CD1c-positive myeloid dendritic cell (primary cell): ENCODE measurements at regions not wholly inside any gene's neighbourhood (a gene's known extent, or its start where the extent isn't known, plus 50 kb on each side); places are given as distances from the start of the nearest gene placed in this dataset.
"Not testable (repeated sequence)": the region's sequence is repeated elsewhere in the genome, so short reads cannot be mapped to it uniquely, and the experiment has no call there.

Experiments used
- DNase-seq: peaks from one replicate; pipeline ENCODE4 v3.0.0-alpha.2; 2016; ENCODE audit errors: extremely low spot score

DNA sequence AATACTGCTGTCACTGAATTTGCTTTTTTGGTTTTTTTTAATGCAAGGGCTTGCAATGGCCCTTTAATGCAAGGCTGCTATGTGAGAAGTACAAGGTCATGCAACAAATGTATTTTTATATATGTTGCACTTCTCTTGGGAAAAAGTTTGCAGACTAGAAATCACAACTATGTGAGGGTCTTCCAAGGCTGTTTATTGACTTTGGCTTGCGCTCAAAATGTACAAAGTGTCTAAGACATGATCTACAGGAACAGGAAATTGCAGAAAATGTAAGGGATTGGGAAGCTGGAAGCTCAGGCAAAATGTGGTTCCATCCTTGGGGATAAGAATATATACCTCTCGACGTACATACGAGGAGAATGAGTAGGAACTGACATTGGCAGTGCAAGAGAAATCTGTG is 92.2 kb upstream of the F13A1 start:
- no peak for DNase-seq

DNA sequence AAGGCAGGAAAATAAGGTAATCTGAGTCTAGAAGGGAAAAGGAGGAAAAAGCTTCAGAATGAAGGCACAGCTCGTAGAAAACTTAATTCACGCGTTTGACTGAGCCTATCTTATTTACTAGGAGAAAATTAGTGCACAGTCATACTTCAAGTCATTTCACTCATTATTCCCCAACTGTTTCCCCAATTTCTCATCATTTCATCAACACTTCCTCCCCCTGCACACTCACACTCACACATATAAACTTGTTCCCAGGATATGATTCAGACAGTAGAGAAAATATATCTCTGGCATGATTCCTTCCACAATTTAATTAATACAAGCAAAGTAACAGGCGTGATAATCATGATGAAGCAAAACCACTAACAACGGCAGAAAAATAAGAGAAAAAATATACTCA is 94.5 kb upstream of the F13A1 start:
- peak; percentile 45 for DNase-seq

DNA sequence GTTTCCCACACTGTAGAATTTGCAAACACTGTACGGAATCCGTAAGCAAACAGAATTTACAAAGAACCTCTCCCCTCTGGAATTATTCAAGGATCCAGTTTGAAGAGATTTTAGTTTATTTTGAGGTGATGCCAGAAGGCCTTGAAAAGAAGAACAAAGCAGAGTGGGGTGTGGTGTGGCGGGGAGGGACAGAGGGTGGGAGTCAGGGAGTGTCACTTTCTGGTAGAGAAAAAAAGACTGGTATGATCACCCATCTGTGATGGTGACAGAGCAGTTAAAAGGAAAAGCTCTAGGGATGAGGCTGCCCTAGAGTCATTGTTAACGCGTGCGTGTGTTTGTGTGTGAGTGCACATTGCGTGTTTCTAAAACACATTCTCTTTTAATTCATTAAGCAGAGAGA is 97.0 kb upstream of the F13A1 start:
- no peak for DNase-seq

DNA sequence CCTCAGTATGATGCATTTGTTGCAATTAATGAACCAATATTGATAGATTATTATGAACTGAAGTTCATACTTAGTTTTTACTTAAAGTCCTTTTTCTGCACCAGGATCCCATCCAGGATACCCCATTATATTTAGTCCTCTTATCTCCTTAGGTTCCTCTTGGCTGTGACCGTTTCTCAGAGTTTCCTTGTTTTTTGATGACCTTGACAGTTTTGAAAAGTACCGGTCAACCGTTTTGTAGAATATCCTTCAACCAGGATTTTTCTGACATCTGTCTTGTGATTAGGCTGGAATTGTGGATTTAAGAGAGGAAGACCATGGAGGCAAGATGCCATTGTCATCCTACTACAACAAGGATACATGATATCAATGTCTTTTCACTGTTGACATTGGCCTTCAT is 98.0 kb upstream of the F13A1 start:
- no peak for DNase-seq

DNA sequence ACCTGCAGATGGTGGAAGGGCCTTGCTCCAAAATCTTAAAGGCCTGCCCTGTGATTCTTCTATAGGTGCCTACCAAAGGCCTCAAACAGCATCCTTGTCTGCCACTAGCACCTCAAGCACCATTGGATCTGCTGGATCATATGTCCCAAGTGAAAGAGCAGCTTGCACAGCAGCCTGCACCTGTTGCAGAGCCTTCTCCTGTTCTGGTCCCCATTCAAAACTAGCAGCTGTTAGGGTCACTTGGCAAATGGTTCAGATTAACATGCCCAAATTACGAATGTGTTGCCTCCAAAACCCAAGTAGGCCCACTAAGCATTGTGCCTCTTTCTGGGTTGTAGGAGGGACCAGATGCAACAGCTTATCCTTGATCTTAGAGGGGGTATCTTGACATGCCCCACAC is 99.6 kb upstream of the F13A1 start:
- DNase-seq, result no peak

DNA sequence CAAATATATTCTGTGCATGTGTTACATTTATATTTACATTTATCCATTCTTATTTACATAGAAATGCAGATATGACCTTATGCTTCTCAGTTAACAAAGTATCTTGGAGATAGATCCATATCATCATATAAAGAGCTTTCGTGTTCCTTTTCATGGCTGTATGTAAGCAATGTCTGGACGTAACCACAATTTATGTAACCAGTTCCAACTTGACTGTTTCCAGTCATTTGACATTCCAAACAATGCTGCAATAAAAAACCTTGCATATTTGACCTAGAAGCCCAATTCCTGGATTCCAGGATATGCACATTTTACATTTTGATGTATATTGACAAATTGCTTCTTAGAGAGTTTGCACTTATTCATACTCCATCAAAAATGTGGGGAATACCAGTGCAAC is 113.7 kb upstream of the F13A1 start:
- no peak for DNase-seq

DNA sequence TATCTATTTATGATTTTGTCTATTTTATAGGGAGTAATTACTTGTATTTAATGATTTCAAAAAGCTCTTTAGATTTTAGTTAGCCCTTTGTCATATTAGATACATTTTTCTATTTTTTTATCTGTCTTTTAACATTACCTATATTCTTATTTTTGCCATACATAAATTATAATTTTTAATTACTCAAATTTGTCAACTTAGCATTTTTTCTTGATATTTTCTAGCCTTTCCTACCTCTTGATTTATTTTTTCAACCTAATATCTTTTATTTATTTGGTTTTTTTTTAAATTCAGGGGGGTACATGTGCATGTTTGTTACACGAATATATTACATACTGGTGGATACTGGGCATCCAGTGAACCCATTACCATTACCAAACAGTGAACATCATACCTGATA is 114.3 kb upstream of the F13A1 start:
- DNase-seq, result no peak

DNA sequence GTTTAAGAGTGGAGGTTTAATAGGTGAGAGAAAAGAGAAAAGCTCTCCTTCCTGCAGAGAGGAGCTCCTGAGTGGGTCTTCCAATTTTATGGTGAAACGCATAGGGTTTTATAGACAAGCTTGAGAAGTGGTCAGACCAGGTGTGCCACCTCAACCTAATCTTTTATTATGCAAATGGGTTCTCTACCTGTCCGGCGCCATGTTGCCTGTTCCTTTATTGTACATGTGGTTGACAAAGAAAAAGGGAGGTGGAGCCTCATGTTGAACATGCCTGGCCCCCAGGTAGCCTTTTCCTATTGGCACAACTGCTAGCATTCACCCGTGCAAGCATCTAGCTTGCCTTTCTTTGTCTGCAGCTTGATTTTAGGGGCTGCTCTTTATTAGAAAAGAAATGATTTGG is 115.9 kb upstream of the F13A1 start:
- DNase-seq, result no peak

DNA sequence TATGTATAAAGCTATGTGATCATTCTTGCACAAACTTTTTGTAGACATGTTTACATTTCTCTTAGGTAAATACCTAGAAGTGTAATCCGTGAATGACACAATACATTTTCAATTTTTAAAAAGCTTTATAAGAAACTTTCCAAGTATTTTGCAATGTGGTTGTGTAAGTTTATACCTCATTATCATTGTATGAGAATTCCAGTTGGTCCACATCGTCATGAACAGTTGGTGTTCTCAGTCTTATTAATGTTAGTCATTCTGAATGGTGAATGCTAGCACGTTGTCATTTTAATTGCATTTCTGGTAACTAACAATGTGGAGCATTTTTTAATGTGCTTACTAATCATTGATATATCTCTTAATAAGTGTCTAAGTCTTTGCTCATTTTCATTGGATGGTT is 116.5 kb upstream of the F13A1 start:
- DNase-seq, result no peak

DNA sequence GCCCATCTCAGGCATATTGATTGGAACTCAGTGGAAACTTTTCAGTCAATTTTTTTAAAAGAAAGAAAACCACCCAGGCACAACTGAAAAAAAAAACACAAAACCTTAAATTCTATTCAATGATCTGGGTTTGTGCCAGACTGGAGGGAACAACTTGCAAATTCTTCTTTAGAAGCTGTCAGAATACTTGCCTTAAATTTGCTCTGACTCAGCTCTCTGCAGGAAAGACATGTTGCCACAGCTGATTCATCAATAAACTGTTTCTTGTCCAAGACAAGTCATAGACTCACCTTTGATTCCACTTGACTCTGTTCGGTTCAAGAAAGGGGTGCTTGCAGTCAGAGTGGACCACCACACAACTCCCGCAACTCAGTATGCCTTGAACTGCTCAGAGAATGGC is 117.8 kb upstream of the F13A1 start:
- DNase-seq, result no peak

DNA sequence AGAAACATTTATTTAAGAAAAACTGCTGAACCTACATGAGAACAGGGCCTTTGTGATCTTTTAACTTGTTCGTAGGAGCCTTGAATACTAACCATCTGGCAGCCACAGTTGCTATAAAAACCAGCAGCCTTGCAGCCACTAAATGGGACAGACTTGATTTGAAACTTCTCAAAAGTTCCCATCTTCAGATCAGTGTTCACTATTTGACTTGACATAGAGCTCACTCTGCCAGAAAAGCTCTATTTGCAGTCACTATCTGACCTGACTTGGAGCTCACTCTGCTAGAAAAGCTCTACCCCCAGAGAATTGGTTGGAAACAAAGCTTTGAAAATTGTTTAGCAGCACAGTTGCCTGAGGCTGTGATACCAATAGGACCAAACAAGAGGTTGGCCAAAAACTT is 119.3 kb upstream of the F13A1 start:
- DNase-seq, result no peak

DNA sequence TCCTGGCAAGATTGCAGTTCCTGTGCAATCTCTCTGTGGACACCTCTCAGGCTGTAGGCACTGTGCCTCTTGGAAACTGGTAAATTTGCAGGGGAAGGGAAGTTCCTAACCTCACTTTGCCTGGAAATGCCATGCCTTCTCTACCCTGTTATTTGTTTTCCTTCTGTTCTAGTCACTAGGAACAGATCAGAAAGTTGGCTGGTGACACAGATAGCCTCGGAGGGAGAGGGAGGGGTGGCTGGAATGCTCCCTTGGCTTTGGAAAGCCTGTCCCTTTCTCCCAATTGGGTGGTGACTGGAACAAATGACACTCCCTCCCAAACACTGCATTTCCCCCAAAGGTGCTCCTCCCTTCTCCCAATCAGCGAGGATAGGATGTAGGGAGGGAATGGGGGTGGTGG is 131.5 kb upstream of the F13A1 start:
- DNase-seq, result no peak

DNA sequence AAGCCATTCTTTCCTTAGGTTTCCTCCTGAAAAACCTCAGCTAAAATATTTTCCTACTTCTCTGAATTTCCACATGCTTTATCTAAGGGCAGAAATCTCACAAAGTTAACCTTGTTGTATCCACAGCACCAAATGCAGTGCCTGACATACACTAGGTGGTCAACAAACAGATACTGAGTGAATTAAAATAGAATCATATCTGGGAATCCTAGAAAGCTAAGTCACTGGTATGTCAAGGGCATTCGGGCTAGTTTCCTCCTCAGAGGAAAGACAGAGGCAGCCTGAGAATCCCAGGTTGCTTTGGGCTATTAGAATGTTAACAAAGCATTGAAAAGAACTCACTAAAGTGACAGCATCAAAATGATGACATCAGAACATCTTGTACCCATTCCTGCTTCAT is 132.7 kb upstream of the F13A1 start:
- DNase-seq, result no peak

DNA sequence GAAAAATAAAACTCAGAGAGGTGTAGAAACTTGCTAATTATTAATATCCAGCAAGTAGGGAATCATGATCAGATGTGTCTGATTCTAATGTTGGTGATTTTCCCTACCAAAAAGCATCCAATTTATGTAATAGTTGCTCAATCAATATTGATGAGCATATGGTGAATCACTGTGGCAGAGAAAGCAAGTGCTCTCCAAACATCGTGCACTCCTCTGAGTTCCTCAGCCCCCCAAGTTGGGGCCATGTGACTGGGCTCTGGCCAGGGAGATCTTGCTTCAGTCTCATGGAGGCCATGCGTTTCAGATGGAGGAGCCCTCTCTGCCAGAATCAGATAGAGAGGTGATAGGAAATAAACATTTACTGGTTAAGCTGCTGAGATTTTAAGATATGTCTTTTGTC is 133.2 kb upstream of the LY86 start:
- DNase-seq, result no peak

DNA sequence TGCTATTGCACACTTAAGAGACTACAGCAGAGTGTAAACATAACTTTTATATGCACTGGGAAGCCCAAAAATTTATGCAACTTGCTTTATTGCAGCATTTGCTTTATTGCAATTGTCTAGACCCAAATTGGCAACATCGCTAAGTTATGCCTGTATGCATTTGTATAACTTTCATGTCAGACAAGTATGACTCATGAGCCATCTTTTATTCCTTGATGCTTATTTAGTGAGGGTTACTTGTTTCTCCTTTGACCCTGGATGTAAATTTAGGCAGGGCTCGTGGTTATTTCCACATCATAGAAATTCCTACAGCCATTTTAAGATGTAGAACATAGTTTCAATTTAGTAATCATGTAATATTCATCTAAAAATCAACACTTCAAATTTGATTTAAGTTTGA is 130.3 kb upstream of the LY86 start:
- DNase-seq, result no peak

DNA sequence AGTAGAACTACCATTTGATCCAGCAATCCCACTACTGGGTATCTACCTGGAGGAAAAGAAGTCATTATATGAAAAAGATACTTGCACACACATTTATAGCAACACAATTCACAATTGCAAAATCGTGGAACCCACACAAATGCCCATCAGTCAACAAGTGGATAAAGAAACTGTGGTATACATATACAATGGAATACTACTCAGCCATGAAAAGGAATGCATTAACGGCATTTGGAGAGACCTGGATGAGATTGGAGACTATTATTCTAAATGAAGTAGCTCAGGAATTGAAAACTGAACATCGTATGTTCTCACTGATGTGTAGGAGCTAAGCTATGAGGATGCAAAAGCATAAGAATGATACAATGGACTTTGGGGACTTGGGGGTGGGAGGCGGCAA is 128.6 kb upstream of the LY86 start:
- not testable (repeated sequence) for DNase-seq

DNA sequence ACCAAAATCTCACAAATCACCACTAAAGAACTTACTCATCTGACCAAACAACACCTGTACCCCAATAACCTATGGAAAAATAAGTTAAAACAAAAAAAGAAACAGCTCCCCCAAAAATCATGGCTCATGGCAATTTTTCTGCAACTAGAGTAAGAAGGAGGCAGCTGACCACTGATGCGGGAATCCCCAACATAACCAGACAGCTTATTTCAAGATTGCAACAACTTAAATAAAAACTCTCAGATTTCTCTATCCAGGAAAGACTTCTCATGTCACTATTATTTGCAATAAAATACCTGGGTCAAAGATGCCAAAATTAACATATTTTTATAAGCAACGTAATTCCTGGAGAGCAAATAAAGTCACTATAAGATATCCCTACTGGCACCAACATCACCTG is 128.1 kb upstream of the LY86 start:
- no peak for DNase-seq

DNA sequence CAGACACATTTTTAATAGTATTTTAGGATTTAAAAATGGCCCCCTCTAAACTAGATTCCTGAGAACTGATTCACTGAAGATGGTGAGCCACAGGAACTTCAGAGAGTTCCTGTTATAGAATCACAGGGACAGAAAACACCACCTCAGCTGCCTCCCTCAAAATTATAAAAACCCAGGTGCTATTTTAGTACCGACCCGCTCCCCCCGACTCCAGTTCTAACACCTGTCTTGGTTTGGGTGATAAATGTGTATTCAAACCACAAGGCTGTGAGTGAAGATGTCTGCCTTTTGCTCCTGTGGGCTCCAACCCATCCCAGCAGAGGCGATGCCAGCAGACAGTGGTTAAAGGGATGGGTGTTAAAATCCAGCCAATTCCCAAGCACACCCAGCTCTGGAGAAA is 127.4 kb upstream of the LY86 start:
- no peak for DNase-seq

DNA sequence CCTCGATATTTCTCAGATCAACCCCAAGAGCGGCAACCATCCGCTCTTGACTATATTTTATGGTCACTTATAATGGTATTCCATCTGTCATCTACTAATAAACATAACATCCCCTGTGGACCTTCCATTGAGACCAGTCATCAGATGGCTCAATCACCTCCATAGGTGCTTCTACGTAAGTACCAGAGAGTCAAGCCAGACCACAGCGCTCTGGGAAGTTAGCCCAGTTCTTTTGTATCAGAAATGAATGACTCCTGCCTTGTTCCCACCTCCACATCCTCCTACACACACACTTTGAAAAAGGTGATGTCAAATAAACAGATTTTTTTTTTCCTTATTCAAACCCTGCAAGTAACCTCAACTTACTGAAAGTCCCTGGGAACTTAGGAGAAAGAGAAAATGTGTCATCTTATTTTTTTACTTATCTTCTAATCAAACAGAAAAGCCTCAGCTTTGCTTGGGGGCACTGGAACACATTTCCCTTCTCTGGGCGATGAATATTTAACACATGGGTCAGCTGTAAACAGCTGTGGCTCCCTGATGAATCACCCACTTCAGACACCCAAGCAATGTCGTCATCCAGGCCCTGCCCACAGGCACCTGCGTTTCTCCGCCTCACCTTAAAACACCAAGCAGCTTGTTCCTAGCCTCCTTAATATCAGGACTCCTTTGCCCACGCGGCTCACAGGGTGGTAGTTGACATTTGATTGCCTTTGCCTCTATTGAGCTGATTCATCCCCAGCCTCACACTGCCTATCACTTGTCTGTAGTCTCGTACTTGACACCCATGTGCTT is 121.4 kb upstream of the LY86 start:
- no peak for DNase-seq

DNA sequence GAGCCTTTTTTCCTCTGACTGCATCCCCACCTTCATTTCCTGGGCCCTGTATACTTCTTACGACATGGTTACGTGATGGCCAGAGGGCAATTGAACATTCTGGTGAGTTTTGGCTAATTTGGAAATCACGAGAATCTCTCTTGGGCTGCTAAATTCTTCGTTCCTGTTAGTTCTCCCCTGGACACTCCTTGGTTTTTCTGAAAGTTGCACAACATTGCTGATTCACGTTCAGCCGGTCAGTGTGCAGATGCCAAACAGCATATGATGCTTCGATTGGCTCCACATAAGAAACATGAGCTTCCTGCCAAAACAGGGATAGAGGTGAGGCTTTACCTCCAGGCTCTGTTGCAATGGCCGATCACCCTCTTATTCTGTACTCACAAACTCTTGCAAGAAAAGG is 119.4 kb upstream of the LY86 start:
- peak; percentile 55 for DNase-seq

DNA sequence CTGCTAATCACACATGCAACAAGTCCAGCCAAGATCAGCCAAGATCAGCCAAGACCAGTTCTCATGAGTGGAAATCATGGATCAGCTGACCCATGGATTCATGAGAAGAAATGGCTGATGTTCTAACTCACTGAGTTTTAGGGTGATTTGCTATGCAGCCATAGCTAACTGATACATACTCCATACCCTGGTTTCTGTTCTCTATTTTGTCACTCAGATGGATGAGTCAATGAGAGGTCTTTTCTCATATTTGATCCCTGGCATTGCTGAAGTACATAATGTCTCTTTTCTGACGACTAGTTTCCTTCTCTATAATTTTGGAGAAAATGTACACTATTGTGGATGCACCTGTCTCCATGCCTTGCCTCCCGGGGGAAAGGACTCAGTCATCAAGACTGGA is 118.4 kb upstream of the LY86 start:
- peak; percentile 38 for DNase-seq

DNA sequence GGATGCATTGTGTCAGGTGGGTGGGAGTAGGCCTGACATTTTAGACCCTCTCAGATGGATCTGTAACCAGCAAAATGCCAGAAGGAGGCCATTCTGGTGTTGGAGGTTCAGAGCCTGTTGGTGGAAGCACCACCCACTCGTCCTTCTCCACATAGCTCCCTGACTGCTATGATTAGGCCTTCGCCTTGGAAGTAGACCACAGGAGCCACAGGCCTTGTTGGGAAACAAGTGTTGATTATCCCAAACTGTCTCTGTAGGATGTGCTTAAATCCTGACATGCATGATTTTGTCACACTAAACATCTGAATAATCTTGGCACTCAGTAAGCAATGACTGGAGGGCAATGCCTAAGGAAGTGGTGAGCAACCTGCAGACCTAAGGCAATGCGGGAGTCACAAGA is 117.2 kb upstream of the LY86 start:
- DNase-seq, result no peak

DNA sequence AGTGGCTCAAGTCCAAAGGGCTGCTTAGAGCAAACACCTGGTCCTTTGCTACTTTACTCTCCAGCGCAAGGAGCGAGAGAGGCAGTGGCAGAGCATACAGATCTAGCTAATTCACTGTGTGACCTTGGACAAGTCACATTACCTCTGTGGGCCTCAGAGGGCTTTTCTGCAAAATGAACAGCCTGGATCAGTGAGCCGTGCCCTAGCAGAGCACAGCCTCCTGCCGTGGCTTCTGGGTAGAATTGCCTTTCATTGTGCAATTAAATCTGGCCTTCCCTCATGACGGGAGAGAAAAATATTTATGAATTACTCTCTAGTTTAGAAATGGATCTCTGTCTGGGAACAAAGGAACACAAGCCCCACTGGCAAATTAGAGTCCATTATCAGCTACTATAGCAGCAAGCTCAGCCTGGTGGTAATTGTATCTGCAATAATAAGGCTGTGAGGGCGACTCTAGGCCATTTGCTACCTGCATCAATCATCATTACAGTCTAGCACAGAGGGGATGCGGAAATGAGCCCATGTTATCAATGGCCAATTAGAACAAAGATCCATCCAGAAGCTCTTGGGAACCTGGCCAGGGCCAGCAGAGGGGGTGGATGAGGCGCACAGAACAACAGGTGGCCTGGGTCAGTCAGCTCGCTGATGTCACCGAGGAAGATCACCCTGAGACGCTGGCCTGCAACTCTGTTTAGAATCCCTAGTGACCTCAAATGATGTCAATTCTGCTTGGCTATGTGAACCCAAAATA is 114.2 kb upstream of the LY86 start:
- DNase-seq, result no peak

DNA sequence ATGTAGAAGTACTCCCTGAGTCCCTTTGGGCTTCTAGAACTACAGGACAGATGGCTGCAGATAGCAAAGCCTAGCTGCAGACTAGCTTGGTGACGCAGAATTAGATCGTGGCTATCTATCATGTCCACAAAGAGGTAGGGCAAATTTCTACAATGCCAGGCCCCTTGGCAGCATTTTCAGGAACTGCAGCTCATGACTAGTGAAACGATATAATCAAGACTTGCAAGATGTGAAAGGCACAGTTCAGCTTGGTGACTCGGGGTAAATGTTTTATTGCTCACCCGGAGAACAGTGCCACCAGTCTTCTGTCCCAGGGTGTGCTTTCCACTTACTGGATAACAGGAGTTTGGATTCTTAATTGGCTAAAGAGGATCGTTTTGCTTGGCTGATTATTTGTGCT is 108.7 kb upstream of the LY86 start:
- no peak for DNase-seq
